Activated naive CD4-positive, alpha-beta T cell treated with anti-CD3 and anti-CD28 coated beads, Interleukin-2, amount 10 ng/mL, durations not matched to agents 7 days and 5 days (primary cell): ENCODE measurements at regions not wholly inside any gene's neighbourhood (a gene's known extent, or its start where the extent isn't known, plus 50 kb on each side); places are given as distances from the start of the nearest gene placed in this dataset.

ENCODE experiments used
- CTCF ChIA-PET: fragments of 350-600 bp; sonication (Branson Sonifier 250); formaldehyde crosslinking; loops from one replicate; lab custom pipeline; 2021; ENCODE audit warnings: antibody characterized with exemption; lab: Charles Lee
- DNase-seq: peaks from one replicate; pipeline ENCODE4 v3.0.0-alpha.2; 2020
- H3K27ac Mint-ChIP-seq: one replicate; pipeline ENCODE4 v1.8.0; 2021; ENCODE audit warnings: mild to moderate bottlenecking, moderate library complexity, mixed read lengths
- H3K27me3 Mint-ChIP-seq: one replicate; pipeline ENCODE4 v1.8.0; 2021; ENCODE audit warnings: mild to moderate bottlenecking, mixed read lengths
- H3K36me3 Mint-ChIP-seq: one replicate; pipeline ENCODE4 v1.8.0; 2021; ENCODE audit warnings: mixed read lengths
- H3K4me1 Mint-ChIP-seq: one replicate; pipeline ENCODE4 v1.8.0; 2021; ENCODE audit warnings: mixed read lengths
- H3K4me3 Mint-ChIP-seq: one replicate; pipeline ENCODE4 v1.8.0; 2021; ENCODE audit warnings: mild to moderate bottlenecking, moderate library complexity, mixed read lengths
- H3K9me3 Mint-ChIP-seq: one replicate; pipeline ENCODE4 v1.8.0; 2021; ENCODE audit warnings: mixed read lengths

DNA sequence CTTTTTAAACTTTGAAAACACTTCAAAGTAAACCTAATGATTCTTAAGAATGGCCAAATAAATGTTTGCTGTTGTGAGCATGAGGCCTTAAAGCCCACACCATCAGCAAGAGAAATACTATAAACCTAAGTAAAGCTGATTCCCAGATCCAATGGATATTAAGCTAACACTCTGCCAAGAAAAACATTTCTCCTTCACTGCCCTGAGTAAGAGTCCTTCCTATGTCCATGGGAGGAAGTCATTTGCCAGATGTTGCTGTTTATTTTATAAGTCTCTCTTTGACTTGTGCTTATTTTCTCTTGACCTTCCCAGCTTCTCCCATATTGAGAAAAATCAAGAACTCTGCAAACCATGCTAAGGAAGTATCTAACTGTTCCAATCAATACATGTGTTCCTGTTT, 154.3 kb upstream of the EDNRA start:
- CTCF ChIA-PET: no interaction called here
- Mint-ChIP-seq H3K9me3 (no peaks in the 10 kb centered on the region), H3K27me3 (no peaks in the 10 kb centered on the region), H3K4me3 (no peak overlapping the region), H3K36me3 (no peaks in the 10 kb centered on the region), H3K27ac (no peak overlapping the region), H3K4me1 (no peaks in the 10 kb centered on the region)
- DNase-seq: no peak

DNA sequence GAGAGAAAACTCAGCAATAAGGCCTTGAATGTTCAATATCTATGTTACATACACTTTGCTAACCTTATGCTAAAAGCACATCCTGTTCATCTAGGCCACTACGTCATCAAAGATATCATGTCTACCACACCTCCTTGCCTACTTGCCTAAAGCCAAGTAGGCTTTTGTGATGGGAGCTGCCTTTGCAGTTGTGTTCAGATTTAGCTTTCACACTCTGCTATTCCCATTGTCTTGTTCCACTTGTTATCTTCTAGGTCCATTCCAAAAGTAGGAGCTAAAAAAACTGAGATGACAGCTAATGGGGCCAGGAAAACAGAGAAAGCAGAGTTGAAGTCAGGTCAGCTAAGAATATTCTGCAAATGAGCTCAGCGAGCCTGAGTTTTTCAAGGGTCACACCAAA, 153.6 kb upstream of the EDNRA start:
- H3K4me1 Mint-ChIP-seq: no peaks in the 10 kb centered on the region
- H3K27me3 Mint-ChIP-seq: no peaks in the 10 kb centered on the region
- CTCF ChIA-PET: no interaction called here
- no peaks in the 10 kb centered on the region for H3K36me3 Mint-ChIP-seq
- H3K4me3 Mint-ChIP-seq: no peak overlapping the region
- no peak overlapping the region for H3K27ac Mint-ChIP-seq
- DNase-seq: no peak
- H3K9me3 Mint-ChIP-seq: no peaks in the 10 kb centered on the region

DNA sequence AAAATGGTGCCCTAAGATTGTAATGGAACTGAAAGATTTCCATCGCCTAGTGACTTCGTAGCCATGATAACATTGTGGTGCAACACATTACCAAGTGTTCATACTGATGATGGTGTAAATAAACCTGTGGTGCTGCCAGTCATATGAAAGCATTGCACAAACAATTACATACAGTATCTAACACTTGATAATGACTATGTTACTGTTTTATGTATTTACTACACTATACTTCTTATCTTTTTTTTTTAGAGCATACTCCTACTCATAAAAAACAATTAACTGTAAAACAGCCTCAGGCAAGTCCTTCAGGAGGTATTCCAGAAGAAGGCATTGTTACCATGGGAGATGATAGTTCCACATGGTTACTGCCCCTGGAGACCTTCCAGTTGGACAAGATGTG, 152.7 kb upstream of the EDNRA start:
- Mint-ChIP-seq H3K36me3 (no peaks in the 10 kb centered on the region), H3K4me1 (no peaks in the 10 kb centered on the region), H3K27ac (no peak overlapping the region), H3K27me3 (no peaks in the 10 kb centered on the region), H3K9me3 (no peaks in the 10 kb centered on the region), H3K4me3 (no peak overlapping the region)
- DNase-seq: no peak
- CTCF ChIA-PET: no interaction called here

DNA sequence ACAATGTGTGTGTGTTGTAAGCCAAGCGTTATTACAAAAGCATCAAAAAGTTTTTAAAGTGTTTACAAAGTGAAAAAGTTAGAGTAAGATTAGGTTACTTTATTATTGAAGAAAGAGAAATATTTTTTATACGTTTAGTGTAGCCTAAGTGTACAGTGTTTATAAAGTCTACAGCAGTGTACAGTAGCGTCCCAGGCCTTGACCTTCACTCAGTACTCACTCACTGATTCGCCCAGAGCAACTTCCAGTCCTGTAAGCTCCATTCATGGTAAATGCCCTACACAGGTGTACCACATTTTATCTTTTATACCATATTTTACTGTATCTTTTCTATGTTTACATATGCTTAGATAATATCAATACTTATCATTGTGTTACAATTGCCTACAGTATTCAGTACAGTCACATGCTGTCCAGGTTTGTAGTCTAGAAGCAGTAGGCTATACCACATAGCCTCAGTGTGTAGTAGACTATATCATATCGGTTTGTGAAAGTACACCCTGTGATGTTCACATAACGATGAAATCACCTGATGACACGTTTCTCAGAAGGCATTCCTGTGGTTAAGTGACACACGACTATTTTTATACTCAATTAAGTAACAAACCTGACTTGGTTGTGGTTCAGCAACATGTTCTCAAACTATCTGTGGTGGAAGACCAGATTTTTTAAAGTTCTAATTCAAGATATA, 152.0 kb upstream of the EDNRA start:
- CTCF ChIA-PET: no interaction called here
- no peaks in the 10 kb centered on the region for H3K36me3 Mint-ChIP-seq

DNA sequence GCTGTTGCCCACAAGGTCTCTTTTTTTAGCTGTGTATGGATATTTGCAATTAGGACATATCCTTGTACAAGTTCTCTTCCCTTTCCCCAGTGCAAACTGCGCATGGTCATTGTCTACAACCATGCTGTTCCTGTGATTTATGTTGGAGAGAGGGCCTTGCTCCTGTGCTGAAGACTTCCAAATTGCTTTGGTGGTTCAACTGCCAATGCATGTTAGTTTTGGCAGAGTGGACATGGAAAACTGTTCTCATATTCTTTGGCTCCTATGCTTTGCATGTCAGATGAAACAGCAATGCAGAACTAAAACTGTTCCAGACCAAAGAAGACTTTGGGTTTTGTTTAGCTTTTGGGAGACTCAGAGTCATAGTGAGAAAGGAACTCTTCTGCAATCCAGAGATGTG, 148.8 kb upstream of the EDNRA start:
- H3K27me3 Mint-ChIP-seq: no peaks in the 10 kb centered on the region
- DNase-seq: no peak
- H3K4me3 Mint-ChIP-seq: no peak overlapping the region
- no peaks in the 10 kb centered on the region for H3K36me3 Mint-ChIP-seq
- H3K4me1 Mint-ChIP-seq: no peaks in the 10 kb centered on the region
- no peak overlapping the region for H3K27ac Mint-ChIP-seq
- no peaks in the 10 kb centered on the region for H3K9me3 Mint-ChIP-seq
- CTCF ChIA-PET: no interaction called here

More for the DNA sequence above, 152.0 kb upstream of the EDNRA start:
- Mint-ChIP-seq H3K9me3 (no peaks in the 10 kb centered on the region), H3K27me3 (no peaks in the 10 kb centered on the region), H3K4me1 (no peaks in the 10 kb centered on the region), H3K27ac (no peak overlapping the region), H3K4me3 (no peak overlapping the region)
- DNase-seq: no peak

DNA sequence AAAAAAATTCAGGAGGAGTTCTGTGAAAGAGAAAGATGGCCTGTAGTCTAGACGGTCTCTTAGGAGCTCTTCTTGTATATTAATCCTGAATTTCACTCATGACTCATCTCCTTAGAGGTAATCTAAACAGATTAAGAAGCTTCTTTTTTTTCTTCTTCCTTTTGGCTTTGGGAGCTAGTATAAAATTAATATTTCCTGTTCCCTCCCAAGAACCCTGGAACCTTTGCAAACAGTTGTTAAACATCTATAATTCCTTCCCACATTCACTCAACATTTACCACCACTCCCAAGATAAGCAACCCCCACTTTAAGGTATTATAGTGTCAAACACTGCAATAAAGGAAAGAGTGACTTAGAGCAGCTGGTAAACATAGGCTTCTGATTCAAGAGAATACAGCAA, 146.4 kb upstream of the EDNRA start:
- H3K9me3 Mint-ChIP-seq: no peaks in the 10 kb centered on the region
- no peaks in the 10 kb centered on the region for H3K36me3 Mint-ChIP-seq
- no peak for DNase-seq
- H3K27me3 Mint-ChIP-seq: no peaks in the 10 kb centered on the region
- H3K27ac Mint-ChIP-seq: no peak overlapping the region
- no peaks in the 10 kb centered on the region for H3K4me1 Mint-ChIP-seq
- CTCF ChIA-PET: no interaction called here
- H3K4me3 Mint-ChIP-seq: no peak overlapping the region

DNA sequence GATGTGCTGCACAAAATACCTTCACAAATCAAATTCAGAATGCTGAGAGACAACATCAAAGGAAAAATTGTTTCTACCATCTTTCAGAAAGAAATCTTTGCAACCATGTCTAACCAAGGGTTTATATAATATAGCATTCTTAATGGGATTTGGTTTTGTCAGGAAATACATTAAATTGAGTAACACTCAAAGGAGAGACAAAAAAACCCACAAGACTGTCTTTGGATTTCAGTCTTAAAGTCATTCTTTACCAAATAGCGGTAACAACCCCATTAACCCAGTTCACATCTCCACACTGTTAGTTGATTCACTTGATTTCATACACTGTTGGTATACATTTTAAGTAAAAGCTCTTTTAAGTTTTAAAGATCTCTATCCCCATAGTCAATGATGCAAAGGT, 145.7 kb upstream of the EDNRA start:
- no peak overlapping the region for H3K4me3 Mint-ChIP-seq
- no peaks in the 10 kb centered on the region for H3K9me3 Mint-ChIP-seq
- CTCF ChIA-PET: no interaction called here
- no peaks in the 10 kb centered on the region for H3K4me1 Mint-ChIP-seq
- no peaks in the 10 kb centered on the region for H3K36me3 Mint-ChIP-seq
- no peak overlapping the region for H3K27ac Mint-ChIP-seq
- H3K27me3 Mint-ChIP-seq: no peaks in the 10 kb centered on the region
- no peak for DNase-seq

DNA sequence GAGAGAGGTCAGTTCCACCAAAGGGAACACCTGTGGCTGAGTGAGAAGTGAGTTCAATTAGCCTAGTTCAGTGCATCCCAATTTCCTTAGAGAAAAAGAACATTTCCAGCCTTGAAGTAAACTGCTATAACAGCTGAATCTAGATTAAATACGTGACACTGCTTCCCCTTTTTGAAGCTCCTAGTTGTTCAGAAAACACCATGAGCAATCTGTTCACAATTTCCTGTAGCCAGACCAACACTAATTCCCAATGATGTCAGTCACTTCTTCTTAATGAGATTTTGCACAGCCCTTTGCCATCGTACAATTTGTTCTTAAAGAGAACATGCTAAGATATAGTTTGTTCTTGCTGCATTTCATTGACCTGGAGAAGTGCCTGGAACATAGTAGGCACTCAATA, 144.6 kb upstream of the EDNRA start:
- no peak for DNase-seq
- Mint-ChIP-seq H3K27ac (no peak overlapping the region), H3K27me3 (no peaks in the 10 kb centered on the region), H3K36me3 (no peaks in the 10 kb centered on the region), H3K9me3 (no peaks in the 10 kb centered on the region), H3K4me1 (no peaks in the 10 kb centered on the region), H3K4me3 (no peak overlapping the region)
- CTCF ChIA-PET: no interaction called here

DNA sequence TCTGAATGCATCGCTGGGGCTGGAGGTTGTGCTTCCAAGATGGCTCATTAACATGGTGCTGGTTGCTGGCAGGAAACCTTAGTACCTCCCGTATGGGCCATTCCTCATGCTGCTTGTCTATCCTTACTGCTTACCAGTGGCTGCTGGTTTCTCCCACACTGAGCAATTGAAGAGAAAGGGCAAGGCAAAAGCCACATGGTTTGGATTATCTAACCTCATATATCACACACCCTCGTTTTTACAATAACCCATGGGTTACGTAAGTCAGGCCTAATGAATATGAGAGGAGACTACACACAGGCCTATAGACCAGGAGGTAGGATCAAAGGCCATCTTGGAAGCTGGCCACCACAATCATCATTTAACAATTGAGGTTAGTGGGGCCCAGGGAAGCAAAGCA, 141.8 kb upstream of the EDNRA start:
- no peaks in the 10 kb centered on the region for H3K4me1 Mint-ChIP-seq
- CTCF ChIA-PET: no interaction called here
- H3K27me3 Mint-ChIP-seq: no peaks in the 10 kb centered on the region
- H3K4me3 Mint-ChIP-seq: no peak overlapping the region
- H3K9me3 Mint-ChIP-seq: no peaks in the 10 kb centered on the region
- no peak for DNase-seq
- no peaks in the 10 kb centered on the region for H3K36me3 Mint-ChIP-seq
- no peak overlapping the region for H3K27ac Mint-ChIP-seq

DNA sequence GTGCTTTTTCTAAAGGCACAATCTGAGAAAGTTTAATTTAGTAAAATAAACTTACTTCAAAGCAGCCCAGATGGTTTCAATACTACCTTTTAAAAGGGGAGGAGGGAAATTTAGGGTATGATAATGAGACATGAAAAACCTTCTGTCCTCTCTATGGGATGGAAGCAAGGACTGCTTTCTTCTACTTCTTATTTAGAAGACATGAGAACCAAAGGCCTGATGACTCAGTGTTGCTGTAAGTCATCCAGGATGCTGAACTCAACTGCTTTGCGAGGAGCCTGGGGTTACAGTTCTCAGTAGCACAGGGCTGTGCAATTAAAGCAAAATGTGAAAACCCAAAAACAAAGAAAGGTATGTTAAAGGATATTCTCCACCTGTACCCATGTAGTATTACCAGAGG, 140.8 kb upstream of the EDNRA start:
- no peaks in the 10 kb centered on the region for H3K4me1 Mint-ChIP-seq
- H3K27ac Mint-ChIP-seq: no peak overlapping the region
- H3K27me3 Mint-ChIP-seq: no peaks in the 10 kb centered on the region
- DNase-seq: no peak
- no peaks in the 10 kb centered on the region for H3K36me3 Mint-ChIP-seq
- H3K9me3 Mint-ChIP-seq: no peaks in the 10 kb centered on the region
- CTCF ChIA-PET: no interaction called here
- H3K4me3 Mint-ChIP-seq: no peak overlapping the region

DNA sequence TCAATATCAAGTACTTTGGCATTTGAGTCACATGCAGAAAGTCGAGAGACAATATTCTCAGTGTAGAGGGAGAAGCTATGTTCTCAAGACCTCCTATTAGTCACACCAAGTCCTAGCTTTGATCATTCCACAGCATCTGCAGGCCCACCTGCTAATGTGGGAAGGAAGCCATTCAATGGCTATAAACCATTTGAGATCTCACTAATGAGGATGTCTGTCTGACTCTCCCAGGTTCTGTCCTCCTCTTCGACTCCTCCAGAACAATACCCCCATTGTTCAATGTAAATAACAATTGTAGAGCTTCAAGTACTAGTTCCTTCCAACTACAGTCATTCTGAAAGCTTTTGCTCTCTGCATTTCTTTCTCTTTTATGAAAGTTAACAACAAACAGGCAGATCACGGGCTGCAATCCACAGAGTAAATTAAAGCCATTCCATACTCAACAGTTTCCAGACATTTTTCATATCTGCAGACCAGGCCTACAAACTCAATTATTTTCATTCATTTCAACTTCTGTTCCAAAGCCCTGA, 140.2 kb upstream of the EDNRA start:
- no peak overlapping the region for H3K27ac Mint-ChIP-seq
- CTCF ChIA-PET: no interaction called here
- H3K4me3 Mint-ChIP-seq: no peak overlapping the region
- H3K27me3 Mint-ChIP-seq: no peaks in the 10 kb centered on the region
- no peak for DNase-seq
- H3K4me1 Mint-ChIP-seq: no peaks in the 10 kb centered on the region
- no peaks in the 10 kb centered on the region for H3K36me3 Mint-ChIP-seq
- H3K9me3 Mint-ChIP-seq: no peaks in the 10 kb centered on the region

DNA sequence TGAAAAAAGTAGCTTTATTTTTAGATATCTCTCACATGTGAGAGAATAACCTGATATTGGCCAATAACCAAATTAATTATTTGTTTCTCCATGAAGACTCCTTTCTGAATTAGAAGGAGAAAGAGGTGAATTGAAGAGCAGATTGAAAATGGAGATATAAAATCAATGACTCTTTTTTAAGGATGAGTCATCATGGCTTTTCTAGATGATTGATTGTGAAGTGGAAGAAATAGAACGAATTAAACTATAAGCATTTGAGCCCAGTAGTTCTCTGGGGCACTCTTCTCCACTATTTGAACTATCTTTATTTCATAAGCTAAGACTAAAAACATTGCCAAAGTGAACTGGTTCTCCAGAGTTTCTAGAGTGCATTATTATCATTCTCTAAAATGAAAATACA, 137.2 kb upstream of the EDNRA start:
- Mint-ChIP-seq H3K36me3 (no peaks in the 10 kb centered on the region), H3K27ac (no peak overlapping the region), H3K4me3 (no peak overlapping the region), H3K4me1 (no peaks in the 10 kb centered on the region), H3K27me3 (no peaks in the 10 kb centered on the region), H3K9me3 (no peaks in the 10 kb centered on the region)
- no peak for DNase-seq
- CTCF ChIA-PET: interaction anchor here (1.1 kb wide), 1 partner anchor 523 kb away, joined by 3 read pairs; no protein-coding TSS in a partner anchor

DNA sequence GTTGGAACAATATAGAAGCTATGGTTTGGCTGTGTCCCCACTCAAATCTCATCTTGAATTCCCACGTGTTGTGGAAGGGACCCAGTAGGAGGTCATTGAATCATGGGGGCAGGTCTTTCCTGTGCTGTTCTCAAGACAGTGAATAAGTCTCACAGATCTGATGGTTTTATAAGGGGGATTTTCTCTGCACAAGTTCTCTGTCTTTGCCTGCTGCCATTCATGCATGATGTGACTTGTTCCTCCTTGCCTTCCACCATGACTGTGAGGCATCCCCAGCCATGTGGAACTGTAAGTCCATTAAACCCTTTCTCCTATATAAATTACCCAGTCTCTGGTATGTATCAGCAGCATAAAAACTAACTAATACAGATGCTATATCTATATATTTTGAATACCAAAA, 135.2 kb upstream of the EDNRA start:
- Mint-ChIP-seq H3K4me3 (no peak overlapping the region), H3K4me1 (no peaks in the 10 kb centered on the region), H3K27ac (no peak overlapping the region), H3K36me3 (no peaks in the 10 kb centered on the region), H3K9me3 (no peaks in the 10 kb centered on the region), H3K27me3 (no peaks in the 10 kb centered on the region)
- CTCF ChIA-PET: no interaction called here
- no peak for DNase-seq

DNA sequence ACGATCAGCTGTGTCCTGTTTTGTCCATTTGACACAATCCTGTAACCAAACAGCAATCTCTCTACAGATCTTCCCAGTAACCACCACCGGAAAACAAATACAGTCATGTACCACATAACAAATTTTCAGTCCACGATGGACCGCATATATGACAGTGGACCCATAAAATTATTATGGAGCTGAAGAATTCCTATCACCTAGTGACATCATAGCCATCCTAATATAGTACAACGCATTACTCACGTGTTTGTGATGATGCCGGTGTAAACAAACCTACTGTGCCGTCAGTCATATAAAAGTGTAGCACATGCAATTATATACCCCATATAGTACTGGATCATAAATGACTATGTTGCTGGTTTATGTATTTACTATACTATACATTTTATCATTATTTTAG, 133.7 kb upstream of the EDNRA start:
- H3K4me1 Mint-ChIP-seq: no peaks in the 10 kb centered on the region
- CTCF ChIA-PET: no interaction called here
- DNase-seq: no peak

DNA sequence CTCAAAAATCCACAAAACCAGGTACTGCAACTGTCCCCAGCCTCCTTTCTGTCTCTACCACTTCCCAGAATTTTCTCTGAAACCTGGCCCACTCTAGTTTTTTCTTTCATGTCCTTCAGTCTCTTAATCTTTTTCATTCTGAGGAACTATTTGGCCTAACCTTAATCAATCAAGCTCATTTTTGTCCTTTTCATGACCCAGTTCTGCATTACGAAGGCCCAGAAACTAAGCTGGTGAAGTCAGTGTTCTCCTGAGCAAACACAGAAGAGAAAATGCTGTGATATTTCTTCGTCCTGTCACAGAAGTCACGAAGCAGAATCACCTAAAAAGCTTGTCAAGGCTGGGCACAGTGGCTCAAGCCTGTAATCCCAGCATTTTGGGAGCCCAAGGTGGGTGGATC, 131.7 kb upstream of the EDNRA start:
- H3K4me3 Mint-ChIP-seq: no peak overlapping the region
- no peaks in the 10 kb centered on the region for H3K36me3 Mint-ChIP-seq
- no peaks in the 10 kb centered on the region for H3K4me1 Mint-ChIP-seq
- no peaks in the 10 kb centered on the region for H3K27me3 Mint-ChIP-seq
- CTCF ChIA-PET: no interaction called here
- no peaks in the 10 kb centered on the region for H3K9me3 Mint-ChIP-seq
- no peak overlapping the region for H3K27ac Mint-ChIP-seq
- DNase-seq: no peak

More for the DNA sequence above, 133.7 kb upstream of the EDNRA start:
- Mint-ChIP-seq H3K9me3 (no peaks in the 10 kb centered on the region), H3K36me3 (no peaks in the 10 kb centered on the region), H3K27me3 (no peaks in the 10 kb centered on the region), H3K4me3 (no peak overlapping the region), H3K27ac (no peak overlapping the region)
